Chondrocyte (in vitro differentiated cells): ENCODE measurements at regions not wholly inside any gene's neighbourhood (a gene's known extent, or its start where the extent isn't known, plus 50 kb on each side); places are given as distances from the start of the nearest gene placed in this dataset.

Source experiments
- DNase-seq: peaks from one replicate; pipeline ENCODE4 v3.0.0; 2021; ENCODE audit warnings: mixed read lengths, low spot score
- H3K27ac Mint-ChIP-seq: one replicate; pipeline ENCODE4 v1.8.0; 2021; ENCODE audit warnings: mild to moderate bottlenecking, moderate library complexity, mixed read lengths; ENCODE audit not compliant: unreplicated experiment
- H3K27me3 Mint-ChIP-seq: 2 replicates; pipeline ENCODE4 v1.8.0; 2021; ENCODE audit warnings: low read depth, mixed read lengths
- H3K36me3 Mint-ChIP-seq: 2 replicates; pipeline ENCODE4 v1.8.0; 2021; ENCODE audit warnings: low read depth, mixed read lengths
- H3K4me1 Mint-ChIP-seq: 2 replicates; pipeline ENCODE4 v1.8.0; 2021; ENCODE audit warnings: low read depth, mild to moderate bottlenecking, mixed read lengths
- H3K4me3 Mint-ChIP-seq: one replicate; pipeline ENCODE4 v1.8.0; 2021; ENCODE audit warnings: mild to moderate bottlenecking, moderate library complexity, mixed read lengths; ENCODE audit not compliant: unreplicated experiment
- H3K9me3 Mint-ChIP-seq: 2 replicates; pipeline ENCODE4 v1.8.0; 2021; ENCODE audit warnings: low read depth, mixed read lengths
- TF ChIP-seq, protein P1 (sequence below): fragments of 200-600 bp; sonication (generic); IDR thresholded peaks from 2 replicates; pipeline ENCODE4 v1.5.0; 2021; ENCODE audit warnings: antibody characterized with exemption, mild to moderate bottlenecking, moderate library complexity

DNA sequence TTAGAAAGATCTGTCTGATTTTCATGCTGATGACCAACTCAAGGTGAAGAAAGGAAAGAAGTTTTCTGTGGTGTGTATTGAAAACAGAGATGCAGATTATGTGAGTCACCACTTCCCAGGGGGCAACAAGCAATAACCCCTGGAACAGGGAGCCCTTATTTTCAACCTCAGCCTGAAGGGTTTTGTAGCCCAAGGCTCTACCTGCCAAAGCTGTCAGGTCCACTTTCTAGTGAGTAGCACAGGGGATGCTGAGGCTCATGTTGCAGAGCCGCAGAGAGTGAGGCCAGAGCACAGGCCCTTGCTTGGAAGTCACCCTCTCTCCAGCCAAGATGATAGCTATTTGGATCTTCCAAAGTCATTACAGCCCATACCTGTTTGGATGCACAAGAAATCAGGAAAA is 152.2 kb upstream of the SLC24A5 start:
- H3K27me3 Mint-ChIP-seq = peaks cover 14% of the 10 kb centered on the region
- no peak overlapping the region for H3K4me3 Mint-ChIP-seq
- no peaks in the 10 kb centered on the region for H3K4me1 Mint-ChIP-seq
- TF ChIP-seq, protein P1, sequence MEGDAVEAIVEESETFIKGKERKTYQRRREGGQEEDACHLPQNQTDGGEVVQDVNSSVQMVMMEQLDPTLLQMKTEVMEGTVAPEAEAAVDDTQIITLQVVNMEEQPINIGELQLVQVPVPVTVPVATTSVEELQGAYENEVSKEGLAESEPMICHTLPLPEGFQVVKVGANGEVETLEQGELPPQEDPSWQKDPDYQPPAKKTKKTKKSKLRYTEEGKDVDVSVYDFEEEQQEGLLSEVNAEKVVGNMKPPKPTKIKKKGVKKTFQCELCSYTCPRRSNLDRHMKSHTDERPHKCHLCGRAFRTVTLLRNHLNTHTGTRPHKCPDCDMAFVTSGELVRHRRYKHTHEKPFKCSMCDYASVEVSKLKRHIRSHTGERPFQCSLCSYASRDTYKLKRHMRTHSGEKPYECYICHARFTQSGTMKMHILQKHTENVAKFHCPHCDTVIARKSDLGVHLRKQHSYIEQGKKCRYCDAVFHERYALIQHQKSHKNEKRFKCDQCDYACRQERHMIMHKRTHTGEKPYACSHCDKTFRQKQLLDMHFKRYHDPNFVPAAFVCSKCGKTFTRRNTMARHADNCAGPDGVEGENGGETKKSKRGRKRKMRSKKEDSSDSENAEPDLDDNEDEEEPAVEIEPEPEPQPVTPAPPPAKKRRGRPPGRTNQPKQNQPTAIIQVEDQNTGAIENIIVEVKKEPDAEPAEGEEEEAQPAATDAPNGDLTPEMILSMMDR = no peak
- peaks cover 4% of the 10 kb centered on the region for H3K9me3 Mint-ChIP-seq
- no peaks in the 10 kb centered on the region for H3K36me3 Mint-ChIP-seq
- DNase-seq = no peak
- H3K27ac Mint-ChIP-seq = no peak overlapping the region

DNA sequence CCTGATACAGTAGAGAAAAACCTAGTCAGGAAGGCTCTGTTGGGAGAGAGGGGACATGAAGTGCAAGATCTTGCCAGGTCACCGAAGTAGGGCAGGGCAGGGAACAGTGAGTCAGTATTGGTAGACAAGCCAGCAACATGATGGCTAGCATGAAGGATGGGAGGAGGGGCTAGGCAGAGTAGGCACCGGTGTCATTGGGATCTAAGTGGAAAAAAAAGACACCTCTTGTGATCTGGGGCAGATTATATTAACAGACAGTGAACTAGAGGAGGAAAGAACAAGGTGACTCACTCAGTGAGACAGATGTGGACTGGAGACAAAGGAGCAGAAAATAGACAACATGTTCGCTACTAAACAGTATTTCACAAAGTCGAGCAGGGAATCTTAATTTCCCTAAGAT is 149.2 kb upstream of the SLC24A5 start:
- H3K27ac Mint-ChIP-seq = no peak overlapping the region
- H3K27me3 Mint-ChIP-seq = peaks cover 6% of the 10 kb centered on the region
- H3K9me3 Mint-ChIP-seq = peaks cover 4% of the 10 kb centered on the region
- H3K36me3 Mint-ChIP-seq = no peaks in the 10 kb centered on the region
- TF ChIP-seq, protein P1 = no peak
- no peak overlapping the region for H3K4me3 Mint-ChIP-seq
- DNase-seq = no peak
- H3K4me1 Mint-ChIP-seq = no peaks in the 10 kb centered on the region

DNA sequence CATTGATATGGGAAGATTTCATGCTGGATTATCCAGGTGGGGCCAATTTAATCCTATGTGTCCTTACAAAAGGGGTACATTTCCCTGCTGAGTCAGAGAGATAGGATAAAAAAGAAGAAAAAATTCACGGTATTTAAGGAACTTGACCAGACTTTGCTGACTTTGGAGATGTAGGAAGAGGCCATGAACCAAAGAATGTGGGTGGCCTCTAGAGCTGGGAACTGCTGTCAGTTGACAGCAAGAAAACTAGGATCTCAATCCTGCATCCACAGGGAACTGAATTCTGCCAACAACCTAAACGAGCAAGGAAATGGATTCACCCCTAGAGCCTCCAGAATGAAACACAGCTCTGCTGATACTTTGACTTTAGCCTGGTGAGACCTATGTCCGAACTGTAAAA is 148.1 kb upstream of the SLC24A5 start:
- Mint-ChIP-seq H3K4me1 (no peaks in the 10 kb centered on the region), H3K4me3 (no peak overlapping the region), H3K27me3 (peaks cover 6% of the 10 kb centered on the region), H3K36me3 (no peaks in the 10 kb centered on the region), H3K27ac (no peak overlapping the region), H3K9me3 (peaks cover 4% of the 10 kb centered on the region)
- TF ChIP-seq, protein P1 = no peak
- no peak for DNase-seq

DNA sequence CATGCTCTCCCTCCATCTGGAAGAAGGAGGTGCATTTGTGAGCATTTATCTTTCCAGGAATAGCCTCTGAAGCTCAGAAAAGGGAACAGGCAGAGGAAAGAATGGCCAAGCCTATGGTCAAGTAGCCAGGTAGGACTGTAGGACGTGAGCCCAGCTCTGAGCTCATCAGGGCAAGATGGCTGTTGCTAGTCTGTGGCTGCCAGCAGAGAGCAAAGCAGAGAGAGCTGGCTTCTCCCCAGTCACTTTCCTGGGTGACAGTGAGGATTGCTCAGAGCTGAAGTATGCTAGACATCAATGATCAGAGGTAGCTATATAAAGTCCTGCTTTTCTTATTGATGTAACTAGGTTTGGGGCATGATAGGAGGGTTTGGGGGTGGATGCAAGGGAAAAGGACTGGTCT is 146.1 kb upstream of the SLC24A5 start:
- no peaks in the 10 kb centered on the region for H3K4me1 Mint-ChIP-seq
- H3K4me3 Mint-ChIP-seq = no peak overlapping the region
- TF ChIP-seq, protein P1 = no peak
- no peaks in the 10 kb centered on the region for H3K36me3 Mint-ChIP-seq
- H3K27me3 Mint-ChIP-seq = peaks cover 12% of the 10 kb centered on the region
- no peak for DNase-seq
- no peak overlapping the region for H3K27ac Mint-ChIP-seq
- peaks cover 7% of the 10 kb centered on the region for H3K9me3 Mint-ChIP-seq

DNA sequence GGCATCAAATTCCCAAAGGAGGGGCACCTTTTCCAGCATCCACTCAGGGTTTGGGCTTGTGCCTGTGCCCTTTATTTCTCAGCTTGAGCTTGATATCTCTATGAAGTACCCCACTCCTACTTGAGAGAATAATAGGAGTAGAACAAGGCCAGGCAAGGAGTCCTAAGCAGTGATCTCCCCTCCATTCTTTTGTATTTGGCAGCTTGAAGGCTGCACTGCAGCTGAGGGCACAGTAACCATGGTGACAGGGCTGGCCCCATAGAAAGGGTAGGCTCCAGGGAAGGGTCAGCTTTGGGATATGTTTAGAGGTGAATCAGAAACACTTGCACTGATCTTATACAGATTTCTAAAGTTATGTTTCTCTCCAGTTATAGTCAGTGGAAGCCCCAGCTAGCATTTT is 145.4 kb upstream of the SLC24A5 start:
- no peak overlapping the region for H3K4me3 Mint-ChIP-seq
- H3K27me3 Mint-ChIP-seq = peaks cover 12% of the 10 kb centered on the region
- no peaks in the 10 kb centered on the region for H3K36me3 Mint-ChIP-seq
- TF ChIP-seq, protein P1 = no peak
- H3K9me3 Mint-ChIP-seq = peaks cover 7% of the 10 kb centered on the region
- no peaks in the 10 kb centered on the region for H3K4me1 Mint-ChIP-seq
- no peak for DNase-seq
- no peak overlapping the region for H3K27ac Mint-ChIP-seq
